HG02610 (cell line): ENCODE measurements at regions not wholly inside any gene's neighbourhood (a gene's known extent, or its start where the extent isn't known, plus 50 kb on each side); places are given as distances from the start of the nearest gene placed in this dataset.
"Not testable (repeated sequence)": the region's sequence is repeated elsewhere in the genome, so short reads cannot be mapped to it uniquely, and the experiment has no call there.

Experiments
- ATAC-seq: cut with Tn5 transposase; IDR thresholded peaks from one replicate; pipeline ENCODE4 v1.9.1; 2021; ENCODE audit warnings: mild to moderate bottlenecking, moderate library complexity; ENCODE audit not compliant: unreplicated experiment

DNA sequence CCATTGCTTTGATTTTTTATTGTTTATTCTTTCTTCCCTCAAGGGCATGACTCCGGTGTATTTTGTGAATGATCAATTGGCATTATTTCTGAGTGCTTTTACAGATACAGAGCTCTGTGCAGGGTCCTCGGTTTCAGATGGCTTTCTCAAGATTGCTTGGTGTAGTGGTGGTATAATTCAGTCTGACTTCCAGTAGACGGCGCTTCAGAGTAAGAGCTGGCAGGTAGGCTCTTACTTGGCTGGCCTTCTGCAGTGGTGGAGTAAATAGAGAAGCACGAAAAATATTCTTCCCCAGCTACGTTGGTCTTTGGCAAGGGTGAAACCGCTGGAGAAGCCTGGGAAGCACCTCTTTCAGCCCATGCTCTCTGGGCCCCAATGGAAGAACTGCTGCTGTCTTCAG lies 723.0 kb upstream of the BCHE start:
- no peak for ATAC-seq

DNA sequence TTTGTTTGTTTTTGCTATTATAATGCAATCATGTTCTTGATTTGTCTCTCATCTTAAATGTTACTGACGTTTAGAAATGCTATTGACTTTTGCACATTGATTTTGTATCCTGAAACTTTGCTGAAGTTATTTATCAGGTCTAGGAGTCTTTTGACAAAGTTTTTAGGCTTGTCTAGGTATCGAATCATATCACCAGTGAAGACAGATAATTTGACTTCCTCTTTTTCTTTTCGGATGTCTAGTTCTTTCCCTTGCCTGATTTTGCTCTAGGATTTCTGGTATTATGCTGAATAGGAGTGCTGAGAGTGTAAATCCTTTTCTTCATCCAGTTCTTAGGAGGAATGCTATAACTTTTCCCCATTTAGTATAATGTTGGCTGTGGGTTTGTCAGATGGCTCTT lies 719.7 kb upstream of the BCHE start:
- ATAC-seq = no peak

DNA sequence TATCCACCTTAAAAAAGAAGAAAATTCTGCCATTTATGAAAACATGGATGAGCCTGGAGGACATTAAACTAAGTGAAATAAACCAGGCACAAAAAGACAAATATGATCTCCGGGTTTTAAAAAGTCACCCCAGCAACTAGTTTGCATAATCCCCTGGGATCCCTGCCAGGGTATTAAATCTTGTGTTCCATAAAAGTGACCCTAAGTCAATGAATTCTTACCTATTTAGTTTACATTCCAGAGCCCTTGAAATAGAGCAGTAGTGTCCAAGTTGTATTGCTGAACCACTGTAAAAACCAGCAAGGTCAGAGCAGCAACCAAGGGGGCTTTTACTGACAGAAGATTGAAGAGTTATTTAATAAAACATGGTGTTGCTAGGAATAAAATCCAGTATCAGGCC lies 716.8 kb upstream of the BCHE start:
- ATAC-seq = no peak

DNA sequence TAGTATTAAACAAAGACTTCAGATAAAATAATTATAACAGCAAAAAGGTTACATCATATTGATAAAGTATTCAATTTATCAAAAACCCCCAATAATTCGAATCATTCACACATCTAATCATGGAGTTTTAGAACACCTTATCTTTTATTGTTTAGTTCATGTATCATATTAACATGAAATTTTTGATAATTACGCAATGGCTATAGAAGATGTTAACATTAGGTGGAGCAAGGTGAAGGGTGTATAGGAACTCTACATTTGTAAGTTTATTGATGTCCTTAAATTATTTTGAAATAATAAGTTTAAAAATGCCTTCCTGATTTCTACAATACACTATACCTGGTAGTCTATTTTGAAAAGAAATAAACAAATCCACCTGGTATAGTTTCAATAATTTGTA lies 696.5 kb upstream of the BCHE start:
- ATAC-seq = no peak

DNA sequence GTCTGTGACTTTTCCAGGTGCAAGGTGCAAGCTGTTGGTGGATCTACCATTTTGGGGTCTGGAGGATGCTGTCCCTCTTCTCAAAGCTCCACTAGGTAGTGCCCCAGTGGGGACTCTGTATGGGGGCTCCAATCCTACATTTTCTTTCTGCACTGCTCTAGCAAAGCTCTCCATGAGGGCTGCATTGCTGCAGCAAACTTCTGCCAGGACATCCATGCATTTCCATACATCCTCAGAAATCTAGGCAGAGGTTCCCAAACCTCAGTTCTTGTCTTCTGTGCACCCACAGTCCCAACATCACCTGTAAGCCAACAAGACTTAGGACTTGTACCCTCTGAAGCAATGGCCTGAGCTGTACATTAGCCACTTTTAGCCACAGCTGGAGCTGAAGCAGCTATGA lies 694.5 kb upstream of the BCHE start:
- ATAC-seq = no peak

DNA sequence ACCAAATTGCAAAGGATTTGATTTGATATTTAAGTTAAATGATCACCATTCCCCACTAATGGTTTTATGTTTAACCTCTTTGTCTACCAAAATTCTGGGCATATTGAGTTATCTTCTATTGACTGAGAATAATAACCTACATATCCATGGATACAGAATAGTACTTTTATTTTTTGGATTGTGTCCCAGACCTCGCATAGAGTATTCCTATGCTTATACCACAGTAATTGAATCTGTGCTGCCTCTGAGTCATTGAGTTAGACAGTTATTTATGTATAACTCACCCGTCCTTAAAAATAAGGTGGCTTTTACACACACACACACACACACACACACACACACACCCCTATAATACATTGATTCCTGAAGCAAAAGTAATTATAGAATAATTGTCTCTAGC lies 690.1 kb upstream of the BCHE start:
- ATAC-seq = no peak

DNA sequence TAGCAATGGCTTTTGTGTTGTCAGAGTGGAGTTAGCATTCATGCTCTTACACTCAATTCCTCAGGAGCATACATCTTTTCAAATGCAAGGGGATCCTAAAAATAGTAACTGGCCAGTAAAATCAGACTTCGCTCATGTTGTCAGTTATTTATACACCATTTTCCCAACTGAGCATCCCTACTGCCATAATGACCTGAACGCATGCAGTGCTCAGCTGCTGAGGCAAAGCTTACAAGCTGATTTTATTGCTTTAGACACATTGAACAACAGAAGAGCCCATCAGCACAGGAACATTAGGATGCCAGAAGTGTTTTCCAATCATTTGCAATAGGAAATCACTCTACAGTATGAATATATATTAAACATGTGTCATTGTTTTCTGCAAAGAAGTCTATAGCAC lies 689.7 kb upstream of the BCHE start:
- no peak for ATAC-seq

DNA sequence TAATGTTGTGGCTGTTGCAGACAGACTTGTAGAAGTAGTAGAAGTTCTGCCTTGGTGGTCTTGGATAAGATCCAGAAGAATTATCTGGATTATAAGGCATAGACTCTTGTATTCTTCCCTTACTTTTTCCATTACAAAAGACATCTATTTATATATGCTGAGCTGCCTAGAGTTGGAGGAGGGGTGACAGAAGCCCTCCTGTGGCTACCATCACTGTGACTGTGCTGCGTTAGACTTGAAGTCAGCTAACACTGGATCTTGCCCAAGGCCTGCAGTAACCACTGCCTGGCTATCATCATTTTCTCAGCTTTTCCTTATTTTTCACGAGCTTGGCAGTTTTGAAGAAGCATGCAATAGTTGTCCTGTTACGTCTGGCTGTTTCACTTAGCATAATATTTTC lies 684.8 kb upstream of the BCHE start:
- no peak for ATAC-seq

DNA sequence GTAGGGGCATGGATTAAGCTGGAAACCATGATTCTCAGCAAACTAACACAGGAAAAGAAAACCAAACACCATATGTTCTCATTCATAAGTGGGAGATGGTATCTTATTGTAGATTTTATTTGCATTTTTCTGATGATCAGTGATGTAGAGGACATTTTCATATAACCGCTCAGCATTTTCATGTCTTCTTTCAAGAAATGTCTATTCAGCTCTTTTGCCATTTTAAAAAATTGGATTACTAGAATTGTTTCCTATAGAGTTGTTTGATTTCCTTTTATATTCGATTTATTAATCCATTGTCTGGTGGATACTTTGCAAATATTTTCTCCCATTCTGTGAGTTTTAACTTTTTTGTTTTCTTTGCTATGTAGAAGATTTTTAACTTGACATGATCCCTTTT lies 682.2 kb upstream of the BCHE start:
- ATAC-seq = no peak

DNA sequence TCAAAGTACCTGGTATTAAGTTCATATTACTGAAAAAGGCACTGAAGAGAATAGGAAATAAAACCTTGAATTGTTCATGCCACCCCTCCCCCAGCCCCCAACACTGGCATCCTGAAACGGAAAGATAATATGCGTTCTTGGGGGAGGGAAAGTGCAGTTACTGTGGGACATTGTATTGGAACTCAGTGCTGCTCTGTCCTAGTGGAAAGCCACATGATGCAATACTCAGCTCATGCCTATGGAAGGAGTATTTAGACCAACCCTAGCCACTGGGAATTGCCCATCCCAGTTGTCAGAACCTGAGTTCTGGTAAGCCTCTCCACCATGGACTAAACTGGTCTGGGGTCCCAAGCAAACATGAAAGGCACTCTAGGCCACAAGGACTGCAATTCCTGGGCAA lies 680.8 kb upstream of the BCHE start:
- ATAC-seq = no peak

DNA sequence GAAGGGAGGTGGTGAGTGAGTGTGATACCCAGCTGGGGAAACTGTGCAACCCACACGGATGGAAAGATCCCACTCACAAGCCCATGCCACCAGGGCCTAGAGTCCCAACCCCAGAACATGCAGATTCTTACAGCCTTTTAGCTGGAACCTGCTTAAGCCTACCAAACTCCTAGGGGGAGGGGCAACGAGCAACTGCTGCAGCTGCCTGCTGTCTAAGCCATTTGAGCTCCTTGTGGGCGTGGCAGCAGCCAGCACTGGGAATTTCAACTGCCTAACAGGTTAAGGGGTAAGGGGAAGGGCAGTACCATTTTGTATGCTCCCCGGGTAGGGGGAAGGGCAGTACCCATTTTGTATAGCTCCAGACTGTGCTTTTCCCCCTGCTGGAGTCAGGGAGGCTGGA lies 673.2 kb upstream of the BCHE start:
- ATAC-seq = no peak

DNA sequence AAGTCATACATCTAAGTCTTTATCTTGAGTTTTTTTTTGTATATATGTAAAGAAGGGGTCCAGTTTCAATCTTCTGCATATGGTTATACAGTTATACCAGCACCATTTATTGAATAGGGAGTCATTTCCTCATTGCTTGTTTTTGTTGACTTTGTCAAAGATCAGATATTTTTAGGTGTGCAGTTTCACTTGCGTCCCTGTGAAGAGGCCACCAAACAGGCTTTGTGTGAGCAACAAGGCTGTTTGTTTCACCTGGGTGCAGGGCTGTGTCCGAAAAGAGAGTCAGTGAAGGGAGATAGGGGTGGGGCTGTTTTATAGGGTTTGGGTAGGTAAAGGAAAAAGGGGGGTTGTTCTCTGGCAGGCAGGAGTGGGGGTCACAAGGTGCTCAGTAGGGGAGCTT lies 663.2 kb upstream of the BCHE start:
- ATAC-seq = not testable (repeated sequence)

DNA sequence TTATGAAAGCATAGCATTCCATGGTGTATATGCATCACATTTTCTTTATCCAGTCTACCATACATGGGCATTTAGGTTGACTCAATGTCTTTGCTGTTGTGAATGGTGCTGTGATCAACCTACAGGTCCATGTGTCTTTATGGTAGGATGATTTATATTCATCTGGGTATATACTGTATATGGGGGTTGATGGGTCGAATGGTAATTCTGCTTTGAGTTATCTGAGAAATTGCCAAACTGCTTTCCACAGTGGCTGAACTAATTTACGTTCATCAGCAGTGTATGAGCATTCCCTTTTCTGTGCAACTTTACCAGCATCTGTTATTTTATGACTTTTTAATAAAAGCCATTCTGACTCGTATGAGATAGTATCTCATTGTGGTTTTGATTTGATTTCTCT lies 662.4 kb upstream of the BCHE start:
- no peak for ATAC-seq

DNA sequence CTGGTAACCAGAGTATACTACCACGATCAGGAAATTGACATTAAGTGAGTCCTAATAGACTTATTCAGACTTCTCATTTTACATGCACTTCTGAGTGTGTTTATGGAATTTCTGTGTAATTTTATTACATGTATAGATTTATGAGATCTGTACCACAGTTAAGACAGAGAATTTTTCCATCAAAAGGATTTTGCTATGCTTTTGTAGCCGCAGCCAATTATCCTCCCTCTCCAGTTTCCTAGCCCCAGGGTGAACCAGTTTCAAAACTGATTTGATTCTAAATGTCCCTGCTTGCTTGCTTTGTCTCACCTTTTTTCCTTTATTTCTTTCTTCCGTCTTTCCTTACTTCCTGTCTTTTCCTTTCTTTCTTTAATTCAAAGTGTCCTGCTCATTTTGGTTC lies 661.2 kb upstream of the BCHE start:
- no peak for ATAC-seq

DNA sequence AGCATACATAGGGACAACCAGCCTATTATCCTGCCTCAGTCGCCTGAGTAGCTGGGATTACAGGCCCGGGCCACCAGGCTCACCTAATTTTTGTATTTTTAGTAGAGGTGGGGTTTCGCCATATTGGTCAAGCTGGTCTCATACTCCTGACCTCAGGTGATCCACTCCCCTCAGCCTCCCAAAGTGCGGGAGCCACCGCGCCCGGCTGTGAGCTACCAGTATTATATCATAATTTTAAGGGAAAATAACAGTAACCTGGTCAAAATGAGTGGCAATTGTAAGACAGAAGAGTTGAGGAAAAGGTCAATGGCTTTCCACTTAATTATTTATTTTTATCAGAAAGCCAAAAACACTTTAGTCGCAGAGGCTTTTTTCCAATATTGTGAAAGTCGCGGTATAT lies 652.6 kb upstream of the BCHE start:
- no peak for ATAC-seq

DNA sequence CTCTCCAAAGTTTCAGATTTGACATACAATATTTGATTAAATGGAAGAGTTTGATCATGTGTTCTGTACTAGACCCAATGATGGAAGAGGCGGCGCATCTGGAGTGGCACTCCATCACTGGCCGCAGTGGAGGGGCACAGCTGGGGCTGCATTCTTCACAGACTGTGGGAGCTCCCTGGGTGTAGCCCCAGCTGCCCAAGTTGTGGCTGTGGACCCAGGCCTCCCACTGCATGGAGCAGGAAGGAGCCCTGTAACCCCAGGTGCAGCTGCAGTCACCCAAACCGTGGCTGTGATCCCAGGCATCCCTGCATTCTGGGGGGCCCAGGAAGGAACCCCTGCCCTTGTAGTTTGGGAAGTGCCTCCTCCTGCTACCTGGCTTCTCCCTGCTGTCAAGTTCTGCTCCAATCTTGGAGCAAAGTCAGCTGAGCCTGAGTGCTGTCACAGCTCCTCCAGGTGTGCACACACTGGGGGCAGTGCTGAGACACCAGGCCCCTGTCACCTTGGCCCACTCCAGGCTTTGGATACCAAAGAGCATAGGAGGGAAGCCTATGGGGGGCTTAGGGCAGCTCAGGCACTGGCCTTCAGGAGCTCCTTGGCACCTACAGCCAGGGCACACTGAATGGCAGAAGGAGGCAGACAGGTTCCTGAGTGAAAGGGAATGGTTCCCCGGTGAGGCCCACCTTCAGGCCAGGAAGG lies 651.9 kb upstream of the BCHE start:
- no peak for ATAC-seq

DNA sequence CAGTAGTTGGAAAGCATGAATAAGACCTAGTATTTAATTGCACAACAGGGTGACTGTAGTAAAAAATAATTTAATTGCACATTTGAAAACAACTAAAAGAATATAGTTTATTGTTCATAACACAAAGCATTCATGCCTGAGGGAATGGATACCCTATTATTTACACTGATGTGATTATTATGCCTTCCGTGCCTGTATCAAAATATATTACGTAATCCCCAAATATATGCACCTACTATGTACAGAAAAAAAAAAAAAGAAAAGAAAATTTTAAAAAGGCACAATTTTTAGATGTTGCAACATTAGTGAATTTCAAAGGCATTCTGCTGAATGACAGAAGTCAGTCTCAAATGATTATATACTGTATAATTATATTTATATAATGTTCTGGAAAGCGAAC lies 647.2 kb upstream of the BCHE start:
- ATAC-seq = no peak

DNA sequence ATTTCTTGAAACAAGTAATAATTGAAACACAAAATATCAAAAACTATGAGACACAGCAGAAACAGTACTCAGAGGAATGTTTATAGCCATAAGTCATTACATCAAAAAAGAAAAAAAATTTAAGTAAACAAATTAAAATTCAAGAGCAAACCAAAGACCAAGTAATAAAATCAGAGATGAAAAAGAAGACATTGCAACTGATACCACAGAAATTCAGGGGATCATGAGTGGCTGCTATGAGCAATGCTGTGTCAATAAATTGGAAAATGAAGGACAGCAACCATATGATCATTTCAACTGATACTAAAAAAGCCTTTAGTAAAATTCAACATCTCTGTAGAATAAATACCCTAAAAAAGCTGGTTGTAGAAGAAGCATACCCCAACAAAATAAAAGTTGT lies 644.1 kb upstream of the BCHE start:
- ATAC-seq = no peak

DNA sequence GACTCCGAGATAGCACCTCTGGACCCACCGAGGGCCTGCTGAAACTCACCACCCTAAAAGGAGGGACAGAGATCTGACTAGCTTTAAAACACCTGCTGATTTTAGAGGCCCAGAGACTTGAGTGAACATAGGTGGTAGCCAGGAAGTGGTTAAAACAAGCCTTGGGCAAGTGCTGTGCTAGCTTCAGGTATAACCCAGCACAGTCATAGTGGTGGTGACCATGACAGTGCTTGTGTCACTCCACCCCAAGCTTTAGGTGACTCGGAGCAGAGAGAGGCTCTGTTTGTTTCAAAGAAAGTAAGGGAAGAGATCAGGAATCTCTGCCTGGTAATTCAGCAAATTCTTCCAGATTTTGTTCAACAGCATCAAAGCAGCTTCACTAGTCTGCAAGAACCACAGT lies 641.1 kb upstream of the BCHE start:
- ATAC-seq = peak; percentile 92

DNA sequence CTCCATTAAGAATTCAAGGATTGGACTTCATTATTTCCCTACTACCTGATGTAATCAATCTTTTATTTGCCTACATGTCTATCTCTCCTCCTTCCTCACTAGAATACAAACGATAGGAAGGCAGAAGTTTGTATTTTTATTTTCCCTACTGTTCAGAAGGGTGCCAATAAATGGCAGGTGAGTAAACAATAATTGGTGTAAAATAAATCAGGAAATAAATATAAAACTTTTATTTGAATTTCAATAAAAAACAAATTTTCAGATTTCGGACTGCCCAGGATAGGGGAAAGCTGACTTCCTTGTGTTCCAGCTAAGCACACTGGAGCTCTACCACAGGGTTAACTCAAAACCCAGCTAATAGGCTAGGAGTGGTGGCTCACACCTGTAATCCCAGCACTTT lies 636.3 kb upstream of the BCHE start:
- no peak for ATAC-seq

DNA sequence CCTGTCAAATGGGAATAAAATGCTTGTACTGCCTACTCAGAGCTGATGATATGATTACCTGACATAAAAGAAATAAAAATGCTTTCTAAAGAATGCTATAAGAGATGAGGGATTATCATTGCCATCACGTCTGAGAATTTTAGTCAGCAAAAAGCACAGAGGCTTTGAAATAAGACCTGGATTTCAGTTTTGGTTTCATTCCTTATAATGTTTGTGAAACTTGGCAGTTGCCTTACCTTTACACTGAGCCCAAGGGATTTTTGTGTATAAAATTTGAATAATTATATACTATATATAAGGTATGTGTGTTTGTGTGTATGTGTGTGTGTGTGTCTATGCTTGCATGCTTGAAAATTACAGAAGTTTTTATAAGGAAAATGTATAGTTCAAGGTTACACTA lies 634.8 kb upstream of the BCHE start:
- peak; percentile 94 for ATAC-seq

DNA sequence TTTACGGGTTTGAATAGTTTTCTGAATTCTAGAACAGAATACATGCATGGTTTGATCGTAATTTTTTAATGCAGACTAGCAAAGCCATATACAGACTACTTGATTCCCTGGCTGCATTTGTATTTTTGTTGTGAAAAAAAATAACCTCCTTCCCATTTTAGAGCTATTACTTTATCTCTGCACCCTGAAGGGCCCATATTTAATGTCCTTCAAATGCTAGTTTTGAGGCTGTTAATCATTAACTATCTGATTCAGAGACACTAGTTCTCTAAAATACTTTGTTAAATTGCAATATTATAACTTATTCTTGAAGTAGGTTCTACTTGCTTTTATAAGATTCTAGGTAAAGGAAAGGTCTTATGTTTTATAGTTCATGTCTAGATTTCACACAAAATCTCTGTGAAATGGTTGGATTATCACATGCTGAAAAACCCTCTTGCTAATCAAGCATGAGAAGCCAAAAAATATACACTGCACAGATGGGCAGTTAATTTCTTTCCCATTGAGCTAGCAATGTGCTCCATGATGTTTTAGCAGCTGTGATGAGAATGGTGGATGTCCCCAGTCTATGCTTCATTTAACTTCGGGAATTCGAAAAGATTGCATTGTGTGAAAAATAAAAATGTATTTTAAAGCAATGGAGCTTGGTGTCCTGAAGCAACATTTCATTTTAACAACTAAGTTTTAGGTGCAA lies 634.0 kb upstream of the BCHE start:
- no peak for ATAC-seq

DNA sequence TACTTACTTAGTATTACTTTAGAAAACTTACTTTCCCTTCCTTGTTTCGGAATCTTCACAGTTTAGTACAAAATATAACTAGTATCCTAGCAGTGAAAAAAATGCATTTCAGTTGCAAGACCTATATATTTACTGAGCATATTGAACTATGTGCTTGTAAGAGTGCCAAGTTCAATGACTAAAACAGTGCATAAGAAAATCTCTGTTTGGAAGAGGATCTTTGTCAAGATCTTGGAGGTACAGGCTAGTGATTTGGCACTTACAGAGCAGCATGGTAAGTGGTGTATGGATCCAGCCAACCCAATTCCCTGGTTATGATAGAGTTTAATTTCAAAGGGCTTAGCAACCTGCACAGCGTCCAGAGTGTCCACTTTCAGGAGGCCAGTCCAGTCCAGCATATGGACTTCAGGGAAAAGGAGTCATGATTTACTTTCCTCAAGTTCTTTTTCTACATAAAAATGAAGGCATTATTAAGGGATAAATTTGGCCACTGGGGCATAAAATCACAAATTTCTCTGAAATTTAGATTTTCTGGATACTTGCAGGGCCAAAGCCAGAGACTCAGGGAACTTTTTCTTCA lies 625.8 kb upstream of the BCHE start:
- ATAC-seq = no peak
